Fibroblast of pulmonary artery (primary cell): ENCODE measurements at regions not wholly inside any gene's neighbourhood (a gene's known extent, or its start where the extent isn't known, plus 50 kb on each side); places are given as distances from the start of the nearest gene placed in this dataset.

Experiments used
- DNase-seq: peaks from one replicate; pipeline ENCODE4 v3.0.0-alpha.2; 2010; ENCODE audit warnings: low read depth
- H3K4me3 ChIP-seq: replicated peaks from 2 replicates; pipeline ENCODE4 v1.5.1; 2011; ENCODE audit warnings: low read depth, mild to moderate bottlenecking, control low read depth, low read length, moderate library complexity
- CTCF ChIP-seq: IDR thresholded peaks from 2 replicates; pipeline ENCODE4 v1.5.1; 2011; ENCODE audit warnings: mild to moderate bottlenecking, control low read depth, low read length, inconsistent platforms; ENCODE audit errors: missing control alignments

- TF ChIP-seq CTCF, result no peak
- H3K4me3 ChIP-seq, result no peak overlapping the region
- DNase-seq, result no peak
These were observed 119.3 kb upstream of the PLPPR5 start for GRCh38 chr1:99123936-99124335.

- no peak for TF ChIP-seq CTCF
- DNase-seq, result no peak
- no peak overlapping the region for H3K4me3 ChIP-seq
These were observed 126.9 kb upstream of the PLPPR5 start for GRCh38 chr1:99131546-99131945.

GRCh38 chr1:99133756-99134500 is 129.3 kb upstream of the PLPPR5 start:
- no peak overlapping the region for H3K4me3 ChIP-seq
- TF ChIP-seq CTCF, result no peak
- no peak for DNase-seq

DNA sequence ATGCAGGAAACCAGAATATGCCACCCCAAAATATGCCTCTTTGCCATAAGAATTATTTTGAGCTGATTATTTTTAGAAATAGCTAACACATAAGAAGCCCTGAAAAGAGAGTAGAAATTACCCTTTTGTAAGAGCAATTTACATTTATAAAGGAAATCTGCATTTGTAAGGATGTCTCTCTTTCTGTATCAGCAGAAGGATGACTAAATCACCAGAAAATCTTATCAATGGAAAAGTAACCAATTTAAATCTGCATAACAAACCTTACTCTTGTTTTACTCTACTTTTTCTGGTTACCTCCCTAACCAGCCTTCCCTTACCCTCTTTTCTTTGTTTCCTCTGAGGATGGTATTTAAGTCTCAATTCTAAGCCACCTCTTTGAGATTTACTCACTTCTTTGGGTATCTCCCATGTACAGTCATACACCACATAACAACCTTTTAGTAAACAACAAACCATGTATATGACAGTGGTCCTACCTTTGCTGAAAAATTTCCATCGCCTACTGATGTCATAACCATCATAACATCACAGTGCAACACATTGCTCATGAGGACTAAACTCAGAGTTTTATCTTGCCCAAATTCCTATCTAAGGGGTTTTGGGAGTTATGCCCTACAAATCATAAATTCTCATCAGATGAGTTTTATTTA is 126.6 kb upstream of the PLPPR4 start:
- no peak overlapping the region for H3K4me3 ChIP-seq
- DNase-seq, result no peak
- no peak for TF ChIP-seq CTCF

- no peak for DNase-seq
- TF ChIP-seq CTCF, result no peak
- no peak overlapping the region for H3K4me3 ChIP-seq
These were observed 124.4 kb upstream of the PLPPR4 start for GRCh38 chr1:99139876-99140275.

DNA sequence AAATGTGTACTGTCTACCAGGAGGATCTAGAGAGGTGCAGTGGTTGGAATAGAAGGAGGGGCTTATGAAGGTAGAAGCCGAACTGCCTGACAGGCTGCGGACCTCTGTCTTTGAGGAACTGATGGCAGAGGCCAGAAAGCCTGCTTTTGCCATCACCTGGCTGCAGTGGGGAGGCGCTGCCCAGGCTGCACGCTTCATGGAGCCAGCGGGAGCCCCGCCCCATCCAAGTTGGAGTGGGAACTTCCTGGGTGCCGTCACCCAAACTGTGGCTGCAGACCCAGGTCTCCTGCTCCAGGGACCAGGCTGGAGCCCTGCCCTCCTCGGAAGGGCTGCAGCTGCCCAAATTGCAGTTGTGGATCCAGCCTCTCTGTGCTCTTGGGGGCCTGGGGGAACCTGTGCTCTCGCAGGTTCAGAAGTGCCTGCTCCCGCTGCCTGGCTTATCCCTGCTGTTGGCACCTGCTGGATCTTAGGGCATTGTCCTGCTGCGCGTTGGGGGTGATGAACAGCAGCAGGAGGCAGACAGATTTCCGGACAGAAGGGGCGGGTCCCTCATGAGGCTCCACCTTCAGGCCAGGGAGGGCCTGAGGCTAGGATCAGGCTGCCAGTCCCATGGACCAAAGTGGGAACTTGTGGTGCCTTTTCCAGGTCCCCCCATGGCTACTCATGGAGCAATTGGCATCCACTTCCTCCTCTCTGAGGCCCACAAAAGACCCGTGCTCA is 118.0 kb upstream of the PLPPR4 start:
- TF ChIP-seq CTCF, result no peak
- no peak for DNase-seq
- H3K4me3 ChIP-seq, result no peak overlapping the region
